ENCODE measurements at regions not wholly inside any gene's neighbourhood (a gene's known extent, or its start where the extent isn't known, plus 50 kb on each side); places are given as distances from the start of the nearest gene placed in this dataset.

DNA sequence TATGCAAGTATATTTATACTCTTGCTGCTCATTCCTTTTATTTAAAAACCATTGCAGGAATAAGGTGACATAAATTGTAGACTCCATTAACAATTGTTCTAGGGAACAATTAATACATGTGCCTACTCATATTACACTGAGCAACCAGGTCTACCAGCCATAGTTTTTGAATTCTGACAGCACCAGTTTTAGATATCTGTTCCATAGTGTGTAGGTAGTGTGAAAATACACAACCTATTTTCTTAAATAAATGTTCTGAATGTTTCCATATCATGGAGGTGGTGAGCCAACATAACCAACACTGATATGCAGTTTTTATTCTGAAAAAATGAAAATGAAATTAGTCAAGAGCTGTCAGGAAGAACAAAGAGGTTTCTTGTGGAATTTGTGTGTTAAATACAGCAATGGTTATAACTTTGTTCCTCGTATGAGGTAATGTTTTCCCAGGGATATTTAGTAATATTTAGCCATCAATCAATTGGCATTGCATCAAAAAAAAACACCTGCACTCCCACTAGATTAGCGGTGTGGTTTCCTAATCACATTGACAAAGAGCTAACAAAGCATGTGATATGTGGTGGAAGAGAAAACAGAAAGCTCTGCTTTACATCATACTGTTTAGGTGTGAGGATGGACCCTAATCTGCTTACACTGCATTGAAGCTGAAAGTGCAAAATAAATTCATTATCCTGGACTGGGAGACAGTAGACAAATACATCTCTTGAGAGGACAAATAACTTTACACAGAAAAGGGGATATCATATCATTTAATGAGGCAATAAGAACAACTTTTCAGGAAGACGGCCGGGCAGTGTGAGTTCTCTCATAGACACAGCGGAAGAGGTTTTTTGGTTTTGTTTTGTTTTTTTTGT, 369.5 kb upstream of the THBS1 start:
- H3K4me1 ChIP-seq (ENCODE audit: insufficient read depth), result no peaks in the 10 kb centered on the region
- H3K27ac ChIP-seq (ENCODE audit: low read depth), result no peak overlapping the region
- no peak for DNase-seq (ENCODE audit: extremely low spot score)
- 95% methylated on average over 5 of the region's 5 CpGs for WGBS
- no peak overlapping the region for H3K4me3 ChIP-seq (ENCODE audit: low read depth, low read length)
- no peaks in the 10 kb centered on the region for H3K36me3 ChIP-seq (ENCODE audit: insufficient read depth)

DNA sequence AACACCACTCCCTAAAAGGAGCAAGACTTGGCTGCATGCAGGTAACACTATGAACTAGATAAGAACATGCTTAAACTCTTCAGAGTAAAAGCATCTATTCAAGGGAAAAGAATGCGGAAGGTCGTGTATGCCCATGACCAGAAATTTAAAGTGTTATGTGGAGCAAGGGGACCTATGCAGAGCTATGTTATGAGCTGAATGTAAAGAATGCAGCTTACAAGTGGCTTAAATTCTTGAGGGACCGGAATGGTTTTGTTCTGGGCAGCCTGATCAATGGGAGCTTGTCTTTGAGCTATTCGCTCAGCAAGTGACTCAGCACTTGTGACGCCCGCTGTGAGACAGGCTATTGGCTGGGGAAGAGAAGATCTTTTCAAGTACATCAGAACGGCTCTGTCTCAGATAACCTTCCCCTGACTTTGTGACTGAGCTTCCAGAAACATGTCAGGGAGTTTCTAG, 367.5 kb upstream of the THBS1 start:
- Histone ChIP-seq H3K4me3 (ENCODE audit: low read depth, low read length) (no peak overlapping the region), H3K36me3 (ENCODE audit: insufficient read depth) (no peaks in the 10 kb centered on the region), H3K4me1 (ENCODE audit: insufficient read depth) (no peaks in the 10 kb centered on the region), H3K27ac (ENCODE audit: low read depth) (no peak overlapping the region)
- peak; percentile 45 for DNase-seq (ENCODE audit: extremely low spot score)
- WGBS, result 37% methylated on average over 7 of the region's 7 CpGs

DNA sequence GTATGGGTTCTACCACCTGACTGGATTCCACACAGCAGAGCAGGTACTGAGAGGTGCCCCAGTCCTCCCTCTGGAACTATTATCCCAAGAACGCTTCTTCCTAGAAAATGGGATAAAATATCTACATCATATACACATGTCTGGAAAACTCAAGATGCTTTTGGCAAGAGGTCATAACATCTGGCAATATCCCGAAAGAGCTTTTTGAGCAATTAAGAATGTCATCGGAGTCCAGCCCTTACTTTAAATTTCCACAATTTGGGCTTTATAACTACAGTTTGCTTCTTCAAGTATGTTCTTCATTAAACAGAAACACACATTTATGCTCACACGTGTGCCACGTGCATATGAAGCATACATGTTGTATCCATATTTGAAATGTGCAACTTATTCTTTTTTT, 365.9 kb upstream of the THBS1 start:
- H3K4me1 ChIP-seq (ENCODE audit: insufficient read depth), result no peaks in the 10 kb centered on the region
- no peak for DNase-seq (ENCODE audit: extremely low spot score)
- H3K27ac ChIP-seq (ENCODE audit: low read depth), result no peak overlapping the region
- WGBS, result 62% methylated on average over 5 of the region's 5 CpGs
- H3K36me3 ChIP-seq (ENCODE audit: insufficient read depth), result no peaks in the 10 kb centered on the region
- H3K4me3 ChIP-seq (ENCODE audit: low read depth, low read length), result no peak overlapping the region

DNA sequence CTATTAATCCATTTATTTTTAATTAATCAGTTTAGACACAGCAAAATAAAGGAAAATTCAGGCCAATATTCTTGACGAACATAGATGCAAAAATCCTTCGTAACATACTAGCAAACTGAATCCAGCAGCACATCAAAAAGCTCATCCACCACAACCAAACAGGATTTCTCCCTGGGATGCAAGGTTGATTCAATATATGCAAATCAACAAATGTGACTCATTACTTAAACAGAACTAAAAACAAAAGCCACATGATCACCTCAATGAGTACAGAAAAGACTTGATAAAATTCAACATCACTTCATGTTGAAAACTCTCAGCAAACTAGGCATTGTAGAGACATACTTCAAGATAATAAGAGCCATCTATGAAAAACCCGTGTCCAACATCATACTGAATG, 364.1 kb upstream of the THBS1 start:
- DNase-seq (ENCODE audit: extremely low spot score), result no peak
- H3K27ac ChIP-seq (ENCODE audit: low read depth), result no peak overlapping the region
- H3K4me1 ChIP-seq (ENCODE audit: insufficient read depth), result no peaks in the 10 kb centered on the region
- 95% methylated on average over 3 of the region's 3 CpGs for WGBS
- H3K36me3 ChIP-seq (ENCODE audit: insufficient read depth), result no peaks in the 10 kb centered on the region
- no peak overlapping the region for H3K4me3 ChIP-seq (ENCODE audit: low read depth, low read length)

DNA sequence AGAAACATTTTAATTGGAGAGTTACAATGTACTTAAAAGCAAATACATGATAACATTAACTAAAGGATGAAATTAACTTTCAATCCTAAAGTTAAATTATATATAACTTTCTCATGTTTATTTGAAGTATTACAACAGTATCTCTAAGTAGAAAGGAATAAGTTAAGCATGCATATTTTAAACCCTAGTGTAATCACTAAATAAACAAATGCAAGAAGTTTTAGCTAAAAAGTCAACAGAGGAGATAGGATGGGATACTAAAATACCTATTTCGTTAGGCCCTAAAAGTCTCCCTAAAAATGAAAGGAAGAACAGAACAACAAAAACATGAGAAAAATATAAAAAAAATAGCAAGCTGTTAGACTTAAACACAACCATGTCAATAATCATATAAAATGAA, 361.3 kb upstream of the THBS1 start:
- no peak overlapping the region for H3K27ac ChIP-seq (ENCODE audit: low read depth)
- H3K36me3 ChIP-seq (ENCODE audit: insufficient read depth), result no peaks in the 10 kb centered on the region
- WGBS, result 62% methylated on average over 1 of the region's 1 CpG
- H3K4me3 ChIP-seq (ENCODE audit: low read depth, low read length), result no peak overlapping the region
- no peak for DNase-seq (ENCODE audit: extremely low spot score)
- H3K4me1 ChIP-seq (ENCODE audit: insufficient read depth), result no peaks in the 10 kb centered on the region

DNA sequence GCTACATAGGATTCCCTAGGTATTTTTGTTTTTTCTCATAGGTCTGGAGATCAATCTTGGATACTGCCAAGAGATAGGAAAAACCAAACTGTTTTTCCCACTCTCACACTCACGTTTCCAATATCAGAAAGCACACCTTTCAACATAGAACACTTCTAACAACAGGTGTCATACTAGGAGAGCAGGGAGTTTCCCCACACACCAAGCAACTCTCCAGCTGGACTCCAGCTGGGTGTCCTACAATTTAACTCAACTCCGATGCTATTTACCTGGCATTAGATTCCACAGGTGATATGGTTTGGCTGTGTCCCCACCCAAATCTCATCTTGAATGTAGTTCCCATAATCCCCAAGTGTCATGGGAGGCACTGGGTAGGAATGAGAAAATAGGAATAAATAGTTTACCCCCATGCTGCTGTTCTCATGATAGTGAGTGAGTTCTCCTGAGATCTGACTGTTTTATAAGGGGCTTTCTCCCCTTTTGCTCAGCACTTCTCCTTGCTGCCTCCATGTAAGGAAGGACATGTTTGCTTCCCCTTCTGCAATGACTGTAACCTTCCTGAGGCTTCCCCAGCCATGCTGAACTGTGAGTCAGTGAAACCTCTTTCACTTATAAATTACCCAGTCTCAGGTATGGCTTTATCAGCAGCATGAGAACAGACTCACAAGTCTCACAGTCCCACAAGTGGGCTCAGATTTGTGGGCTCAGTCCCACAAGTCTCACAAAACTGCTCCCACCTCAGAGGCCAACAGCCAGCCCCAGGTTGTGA, 354.5 kb upstream of the THBS1 start:
- no peak overlapping the region for H3K27ac ChIP-seq (ENCODE audit: low read depth)
- DNase-seq (ENCODE audit: extremely low spot score), result no peak
- WGBS, result 89% methylated on average over 2 of the region's 2 CpGs
- no peaks in the 10 kb centered on the region for H3K36me3 ChIP-seq (ENCODE audit: insufficient read depth)
- no peak overlapping the region for H3K4me3 ChIP-seq (ENCODE audit: low read depth, low read length)
- no peaks in the 10 kb centered on the region for H3K4me1 ChIP-seq (ENCODE audit: insufficient read depth)

DNA sequence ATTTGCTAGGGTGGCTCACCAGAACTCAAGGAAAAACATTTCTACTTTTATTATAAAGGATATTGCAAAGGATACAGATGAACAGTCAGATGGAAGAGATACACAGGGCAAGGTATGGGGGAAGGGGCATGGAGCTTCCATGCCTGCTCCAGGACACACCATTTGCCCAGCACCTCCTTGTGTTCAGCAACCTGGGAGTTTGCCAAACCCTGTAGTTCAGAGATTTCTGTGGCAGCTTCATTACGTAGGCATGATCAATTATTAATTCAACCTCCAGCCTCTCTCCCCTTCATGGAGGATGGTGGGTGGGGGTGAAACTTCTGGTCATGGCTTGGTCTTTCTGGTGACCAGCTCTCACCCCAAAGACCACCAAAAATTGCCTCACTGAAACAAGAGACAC, 353.9 kb upstream of the THBS1 start:
- Histone ChIP-seq H3K27ac (ENCODE audit: low read depth) (no peak overlapping the region), H3K4me1 (ENCODE audit: insufficient read depth) (no peaks in the 10 kb centered on the region), H3K36me3 (ENCODE audit: insufficient read depth) (no peaks in the 10 kb centered on the region), H3K4me3 (ENCODE audit: low read depth, low read length) (no peak overlapping the region)
- WGBS, result 96% methylated on average over 1 of the region's 1 CpG
- no peak for DNase-seq (ENCODE audit: extremely low spot score)

DNA sequence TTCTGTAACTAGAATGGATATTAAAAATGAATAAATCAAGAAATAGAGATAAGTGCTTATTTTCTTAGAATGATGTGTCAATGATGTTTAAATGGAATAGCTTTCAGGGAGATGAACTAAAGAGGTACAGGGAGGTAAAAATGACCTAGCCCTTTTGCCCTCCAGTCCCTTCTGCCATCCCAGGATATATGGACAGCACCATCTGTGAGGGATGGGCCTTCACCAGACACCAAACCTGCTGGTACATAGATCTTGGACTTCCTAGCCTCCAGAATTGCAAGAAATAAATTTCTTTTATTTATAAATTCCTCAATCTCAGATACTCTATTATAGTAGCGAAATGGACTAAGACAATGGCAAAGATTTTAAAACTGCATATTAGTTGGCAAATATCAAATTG, 352.0 kb upstream of the THBS1 start:
- no peaks in the 10 kb centered on the region for H3K4me1 ChIP-seq (ENCODE audit: insufficient read depth)
- no peak overlapping the region for H3K4me3 ChIP-seq (ENCODE audit: low read depth, low read length)
- no peak for DNase-seq (ENCODE audit: extremely low spot score)
- no peak overlapping the region for H3K27ac ChIP-seq (ENCODE audit: low read depth)
- 99% methylated on average over 1 of the region's 1 CpG for whole genome bisulfite sequencing
- H3K36me3 ChIP-seq (ENCODE audit: insufficient read depth), result no peaks in the 10 kb centered on the region

DNA sequence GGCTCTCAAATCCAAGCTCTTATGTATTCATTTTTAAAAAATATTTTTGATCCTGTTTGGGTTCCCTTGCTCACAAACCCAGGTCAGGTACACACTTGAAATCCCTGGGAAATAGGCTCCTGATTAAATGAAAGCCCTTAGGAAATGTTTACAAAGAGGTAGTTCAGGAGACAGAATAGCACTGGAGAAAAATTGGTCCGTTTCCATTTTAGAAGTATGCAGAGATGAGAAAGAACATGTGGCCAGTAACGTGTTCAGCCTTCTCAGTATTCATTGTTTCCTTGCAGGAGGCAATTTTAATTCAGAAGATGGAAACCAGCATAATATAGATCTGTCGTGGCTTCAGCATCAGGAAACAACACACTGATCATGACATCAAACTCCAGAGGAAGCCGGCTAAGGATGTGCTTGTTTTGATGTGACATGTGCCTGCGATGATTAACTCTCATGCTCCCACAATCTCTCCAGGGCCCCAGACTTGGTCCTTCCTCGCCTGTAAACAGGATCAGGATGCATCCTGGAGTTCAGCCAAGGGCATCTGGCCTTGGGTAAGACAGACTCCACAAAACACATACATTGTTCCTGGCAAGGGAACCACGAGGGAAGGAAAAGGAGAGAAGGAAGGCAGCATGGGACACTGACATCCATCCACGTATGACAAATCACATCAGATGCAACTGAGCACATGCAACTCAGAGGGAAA, 350.5 kb upstream of the THBS1 start:
- 39% methylated on average over 8 of the region's 8 CpGs for WGBS
- H3K27ac ChIP-seq (ENCODE audit: low read depth), result no peak overlapping the region
- no peak overlapping the region for H3K4me3 ChIP-seq (ENCODE audit: low read depth, low read length)

DNA sequence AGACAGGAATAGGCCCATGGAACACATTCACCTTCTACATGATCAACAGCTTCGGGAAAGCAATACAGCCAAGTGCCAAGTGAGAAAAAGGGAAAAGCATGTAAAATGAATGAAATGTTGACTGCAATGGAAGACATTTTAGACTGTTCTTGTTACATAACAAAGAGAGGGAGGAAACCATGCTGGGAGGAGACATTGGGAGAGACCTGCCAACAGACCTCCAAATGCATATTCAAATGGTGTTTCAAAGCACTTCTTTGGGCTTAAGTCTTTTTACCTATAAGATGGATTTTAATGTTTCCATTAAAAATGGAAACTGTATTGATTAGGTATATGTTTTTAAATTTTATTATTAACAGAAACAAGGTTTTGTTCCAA, 350.0 kb upstream of the THBS1 start:
- H3K4me3 ChIP-seq (ENCODE audit: low read depth, low read length), result no peak overlapping the region
- WGBS, result 96% methylated on average over 1 of the region's 1 CpG
- no peak overlapping the region for H3K27ac ChIP-seq (ENCODE audit: low read depth)
- H3K4me1 ChIP-seq (ENCODE audit: insufficient read depth), result no peaks in the 10 kb centered on the region
- no peaks in the 10 kb centered on the region for H3K36me3 ChIP-seq (ENCODE audit: insufficient read depth)
- no peak for DNase-seq (ENCODE audit: extremely low spot score)

More for the DNA sequence above, 350.5 kb upstream of the THBS1 start:
- Histone ChIP-seq H3K36me3 (ENCODE audit: insufficient read depth) (no peaks in the 10 kb centered on the region), H3K4me1 (ENCODE audit: insufficient read depth) (no peaks in the 10 kb centered on the region)
- DNase-seq (ENCODE audit: extremely low spot score), result no peak

DNA sequence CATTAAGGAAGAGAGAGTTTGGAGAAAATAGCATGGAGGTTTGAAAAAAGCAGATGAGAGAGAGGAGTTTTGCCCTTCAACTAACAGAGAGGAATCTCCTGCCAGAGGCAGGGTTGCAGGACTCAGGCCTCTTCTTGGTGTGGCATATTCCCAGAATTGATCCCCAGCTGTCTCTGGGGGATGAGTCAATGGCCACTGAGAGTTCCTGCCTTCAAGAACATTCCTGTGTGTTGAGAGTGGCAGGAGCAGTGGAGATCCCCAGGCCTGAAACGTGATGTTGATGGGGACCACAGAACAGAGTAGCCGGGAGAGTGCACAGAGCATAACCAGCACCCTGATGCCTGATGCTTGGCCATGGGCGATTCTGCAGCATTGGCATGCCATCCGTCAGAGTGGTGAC, 348.4 kb upstream of the THBS1 start:
- Histone ChIP-seq H3K36me3 (ENCODE audit: insufficient read depth) (no peaks in the 10 kb centered on the region), H3K27ac (ENCODE audit: low read depth) (no peak overlapping the region), H3K4me3 (ENCODE audit: low read depth, low read length) (no peak overlapping the region), H3K4me1 (ENCODE audit: insufficient read depth) (no peaks in the 10 kb centered on the region)
- no peak for DNase-seq (ENCODE audit: extremely low spot score)
- 90% methylated on average over 4 of the region's 4 CpGs for WGBS

DNA sequence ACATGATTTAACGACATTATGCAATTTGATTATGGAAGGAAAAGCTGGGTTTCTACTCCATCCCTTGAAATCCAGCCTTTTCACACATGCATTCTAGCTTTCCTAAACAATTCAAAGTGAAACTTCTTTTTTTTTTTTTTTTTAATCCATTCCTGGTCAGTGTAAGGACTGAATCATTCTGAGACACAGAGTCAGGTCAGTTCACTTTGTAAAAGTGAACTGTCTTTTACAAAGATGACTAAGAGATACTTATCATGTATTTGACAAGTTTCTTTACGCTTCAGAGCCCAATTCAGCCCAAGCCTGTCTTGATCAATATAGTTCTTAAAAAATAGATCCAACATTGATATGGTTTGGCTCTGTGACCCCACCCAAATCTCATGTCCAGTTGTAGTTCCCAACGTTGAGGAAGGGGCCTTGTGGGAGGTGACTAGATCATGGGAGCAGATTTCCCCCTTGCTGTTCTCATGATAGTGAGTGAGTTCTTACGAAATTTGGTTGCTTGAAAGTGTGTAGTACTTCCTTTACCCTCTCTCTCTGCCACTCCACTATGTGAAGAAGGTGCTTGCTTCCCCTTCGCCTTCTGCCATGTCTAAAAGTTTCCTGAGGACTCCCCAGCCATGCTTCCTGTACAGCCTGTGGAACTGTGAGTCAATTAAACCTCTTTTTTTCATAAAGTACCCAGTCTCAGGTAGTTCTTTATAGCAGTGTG, 345.6 kb upstream of the THBS1 start:
- Histone ChIP-seq H3K36me3 (ENCODE audit: insufficient read depth) (no peaks in the 10 kb centered on the region), H3K4me3 (ENCODE audit: low read depth, low read length) (no peak overlapping the region), H3K4me1 (ENCODE audit: insufficient read depth) (no peaks in the 10 kb centered on the region), H3K27ac (ENCODE audit: low read depth) (no peak overlapping the region)
- WGBS, result 84% methylated on average over 5 of the region's 5 CpGs
- DNase-seq (ENCODE audit: extremely low spot score), result no peak

DNA sequence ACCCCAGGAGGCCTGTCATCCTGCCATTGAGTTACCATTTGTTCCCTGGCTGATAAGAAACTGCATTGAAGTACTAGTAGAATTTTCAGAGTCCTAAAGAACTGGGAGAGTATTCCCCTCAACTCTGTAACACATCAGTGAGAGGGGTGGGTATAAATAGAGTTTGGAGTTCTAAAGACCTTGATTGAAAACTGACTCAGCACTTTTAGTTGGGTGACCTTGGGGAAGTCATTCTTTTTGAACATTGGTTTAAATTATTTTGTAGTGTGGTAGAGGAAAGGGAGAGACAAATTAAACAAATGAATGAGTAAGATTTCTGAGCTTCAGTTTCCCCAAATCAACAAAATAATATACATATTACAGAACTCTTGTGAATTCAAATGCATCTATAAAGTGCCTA, 344.5 kb upstream of the THBS1 start:
- Histone ChIP-seq H3K27ac (ENCODE audit: low read depth) (no peak overlapping the region), H3K36me3 (ENCODE audit: insufficient read depth) (no peaks in the 10 kb centered on the region), H3K4me1 (ENCODE audit: insufficient read depth) (no peaks in the 10 kb centered on the region), H3K4me3 (ENCODE audit: low read depth, low read length) (no peak overlapping the region)
- no peak for DNase-seq (ENCODE audit: extremely low spot score)

Data from urinary bladder (tissue), 3 donors.